H9 (cell line): ENCODE measurements at regions not wholly inside any gene's neighbourhood (a gene's known extent, or its start where the extent isn't known, plus 50 kb on each side); places are given as distances from the start of the nearest gene placed in this dataset.

Experiments used
- DNase-seq: peaks from one replicate; pipeline ENCODE4 v3.0.0-alpha.2; 2017
- H2AFZ ChIP-seq: one replicate; pipeline ENCODE4 v1.6.1; 2013; ENCODE audit warnings: mild to moderate bottlenecking, low read length, control low read depth, moderate library complexity
- H2AK5ac ChIP-seq: 2 replicates; pipeline ENCODE4 v1.6.1; 2013; ENCODE audit warnings: low read length, control low read depth, mixed read lengths; ENCODE audit not compliant: insufficient read length
- H2BK120ac ChIP-seq: one replicate; pipeline ENCODE4 v1.6.1; 2013; ENCODE audit warnings: low read depth, mild to moderate bottlenecking, low read length, control low read depth, inconsistent platforms; ENCODE audit not compliant: poor library complexity, severe bottlenecking
- H2BK12ac ChIP-seq: 2 replicates; pipeline ENCODE4 v1.6.1; 2013; ENCODE audit warnings: low read length, control low read depth, mixed read lengths, low read depth; ENCODE audit not compliant: insufficient read length
- H2BK15ac ChIP-seq: 2 replicates; pipeline ENCODE4 v1.6.1; 2013; ENCODE audit warnings: low read depth, low read length, control low read depth
- H2BK20ac ChIP-seq: one replicate; pipeline ENCODE4 v1.6.1; 2013; ENCODE audit warnings: low read depth, mild to moderate bottlenecking, low read length, control low read depth, inconsistent platforms; ENCODE audit not compliant: poor library complexity, severe bottlenecking
- H2BK5ac ChIP-seq: 2 replicates; pipeline ENCODE4 v1.6.1; 2013; ENCODE audit warnings: low read length, control low read depth, mixed read lengths; ENCODE audit not compliant: insufficient read length
- H3K14ac ChIP-seq: 2 replicates; pipeline ENCODE4 v1.6.1; 2013; ENCODE audit warnings: low read length, control low read depth; ENCODE audit not compliant: insufficient read depth
- H3K18ac ChIP-seq: 2 replicates; pipeline ENCODE4 v1.6.1; 2013; ENCODE audit warnings: low read depth, mild to moderate bottlenecking, mixed read lengths, low read length, control low read depth; ENCODE audit not compliant: insufficient read length
- H3K23ac ChIP-seq: 2 replicates; pipeline ENCODE4 v1.6.1; 2013; ENCODE audit warnings: low read length, control low read depth, mixed read lengths, low read depth; ENCODE audit not compliant: insufficient read length
- H3K23me2 ChIP-seq: 2 replicates; pipeline ENCODE4 v1.6.1; 2013; ENCODE audit warnings: low read depth, mild to moderate bottlenecking, mixed read lengths, low read length, control low read depth; ENCODE audit not compliant: insufficient read length, poor library complexity, severe bottlenecking
- H3K27ac ChIP-seq: 2 replicates; pipeline ENCODE4 v1.5.1; 2013; ENCODE audit warnings: low read length, control low read depth, mixed read lengths, low read depth; ENCODE audit not compliant: insufficient read length
- H3K27me3 ChIP-seq: 2 replicates; pipeline ENCODE4 v1.6.1; 2013; ENCODE audit warnings: low read length, control low read depth, inconsistent platforms; ENCODE audit not compliant: insufficient read depth
- H3K4ac ChIP-seq: 2 replicates; pipeline ENCODE4 v1.6.1; 2013; ENCODE audit warnings: low read depth, mild to moderate bottlenecking, control low read depth, inconsistent platforms, low read length, moderate library complexity
- H3K4me1 ChIP-seq: 2 replicates; pipeline ENCODE4 v1.6.1; 2013; ENCODE audit warnings: low read length, control low read depth, inconsistent platforms; ENCODE audit not compliant: insufficient read depth
- H3K4me2 ChIP-seq: 2 replicates; pipeline ENCODE4 v1.6.1; 2013; ENCODE audit warnings: low read length, control low read depth, mixed read lengths; ENCODE audit not compliant: insufficient read length, insufficient read depth
- H3K56ac ChIP-seq: 2 replicates; pipeline ENCODE4 v1.6.1; 2013; ENCODE audit warnings: low read depth, mild to moderate bottlenecking, mixed read lengths, low read length, control low read depth; ENCODE audit not compliant: insufficient read length
- H3K79me1 ChIP-seq: 2 replicates; pipeline ENCODE4 v1.6.1; 2013; ENCODE audit warnings: low read depth, mild to moderate bottlenecking, moderate library complexity, low read length, control low read depth, inconsistent platforms; ENCODE audit not compliant: insufficient read depth, poor library complexity, severe bottlenecking
- H3K79me2 ChIP-seq: 2 replicates; pipeline ENCODE4 v1.6.1; 2013; ENCODE audit warnings: low read length, control low read depth, inconsistent platforms; ENCODE audit not compliant: insufficient read depth
- H3K9ac ChIP-seq: 2 replicates; pipeline ENCODE4 v1.6.1; 2013; ENCODE audit warnings: low read length, control low read depth, mixed read lengths; ENCODE audit not compliant: insufficient read length; ENCODE audit errors: extremely low read depth
- H3K9me3 ChIP-seq: one replicate; pipeline ENCODE4 v1.6.1; 2013; ENCODE audit warnings: low read depth, low read length, inconsistent platforms; ENCODE audit not compliant: control insufficient read depth
- H3T11ph ChIP-seq: one replicate; pipeline ENCODE4 v1.6.1; 2013; ENCODE audit warnings: mild to moderate bottlenecking, low read length, control low read depth, inconsistent platforms
- H4K20me1 ChIP-seq: one replicate; pipeline ENCODE4 v1.6.1; 2013; ENCODE audit not compliant: control insufficient read depth, insufficient read length, insufficient read depth
- H4K5ac ChIP-seq: 2 replicates; pipeline ENCODE4 v1.6.1; 2013; ENCODE audit warnings: low read depth, mild to moderate bottlenecking, mixed read lengths, low read length, control low read depth; ENCODE audit not compliant: insufficient read length
- H4K8ac ChIP-seq: replicated peaks from 2 replicates; pipeline ENCODE4 v1.6.1; 2013; ENCODE audit warnings: low read length, control low read depth, mixed read lengths, low read depth; ENCODE audit not compliant: insufficient read length
- H4K91ac ChIP-seq: 2 replicates; pipeline ENCODE4 v1.6.1; 2013; ENCODE audit warnings: low read depth, mild to moderate bottlenecking, moderate library complexity, mixed read lengths, low read length, control low read depth; ENCODE audit not compliant: insufficient read length
- H3K27ac Mint-ChIP-seq, 3 experiments: 2 replicates in 2 of 3; 3 replicates in 1 of 3; pipeline ENCODE4 v1.8.0; 2020 to 2021; ENCODE audit warnings: mixed read lengths in 3 of 3, mild to moderate bottlenecking in 1 of 3, moderate library complexity in 1 of 3
- H3K27me3 Mint-ChIP-seq: 2 replicates; pipeline ENCODE4 v1.8.0; 2021; ENCODE audit warnings: low read depth, mild to moderate bottlenecking, moderate library complexity, mixed read lengths
- H3K36me3 Mint-ChIP-seq, 3 experiments: 2 replicates in 2 of 3; 3 replicates in 1 of 3; pipeline ENCODE4 v1.8.0; 2020 to 2021; ENCODE audit warnings: low read depth in 3 of 3, mixed read lengths in 3 of 3; ENCODE audit not compliant: insufficient read depth in 1 of 3
- H3K4me1 Mint-ChIP-seq, 2 experiments: 2 replicates each; pipeline ENCODE4 v1.8.0; 2020; ENCODE audit warnings: mixed read lengths in 2 of 2
- H3K4me3 Mint-ChIP-seq, 2 experiments: 2 replicates in 1 of 2; 3 replicates in 1 of 2; pipeline ENCODE4 v1.8.0; 2020 to 2021; ENCODE audit warnings: mild to moderate bottlenecking in 2 of 2, mixed read lengths in 2 of 2, moderate library complexity in 1 of 2
- H3K9me3 Mint-ChIP-seq, 2 experiments: 2 replicates in 1 of 2; 3 replicates in 1 of 2; pipeline ENCODE4 v1.8.0; 2020; ENCODE audit warnings: mild to moderate bottlenecking in 2 of 2, mixed read lengths in 2 of 2, moderate library complexity in 1 of 2
- WGBS: extraction: QIAGEN DNeasy Blood & Tissue Kit; methylation state at CpG from one replicate; pipeline ENCODE4 v1.1.7; 2013; ENCODE audit warnings: missing lambda C conversion rate, low lambda C conversion rate, mixed read lengths; ENCODE audit not compliant: insufficient read length; ENCODE audit errors: extremely low coverage; 5-methylcytosine and 5-hydroxymethylcytosine counted together
- TF ChIP-seq, protein P1 (sequence below): fragments of 200-600 bp; sonication (generic); conservative IDR thresholded peaks from 3 replicates; pipeline ENCODE4 v1.8.0; 2021; ENCODE audit warnings: antibody characterized with exemption, mild to moderate bottlenecking

DNA sequence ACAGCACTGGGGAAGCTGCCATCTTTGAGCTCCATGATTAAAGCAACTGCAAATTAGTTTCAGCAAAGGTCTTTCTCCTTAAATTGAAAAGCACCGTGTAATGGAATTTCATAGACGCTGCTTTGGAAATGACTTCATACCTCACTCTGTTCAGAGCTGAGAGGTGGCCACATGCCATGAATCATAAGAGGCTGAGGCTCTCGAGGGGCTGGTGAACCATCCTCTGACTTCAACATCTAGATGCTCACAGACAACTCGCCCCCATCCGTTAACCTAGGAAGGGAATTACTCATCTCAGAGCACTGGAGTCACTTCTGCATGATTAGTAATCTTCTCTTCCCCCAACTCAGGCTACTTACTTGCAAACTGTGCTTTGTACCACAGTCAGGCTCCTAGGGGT lies 122.3 kb downstream of the RCN1 start:
- no peak overlapping the region for H2BK15ac ChIP-seq
- no peak overlapping the region for H2BK20ac ChIP-seq
- no peaks in the 10 kb centered on the region for H4K20me1 ChIP-seq
- no peak overlapping the region for H2AFZ ChIP-seq
- DNase-seq = no peak
- Mint-ChIP-seq H3K4me1 (peaks cover 5 to 23% of the 10 kb centered on the region in 2 experiments; a peak in 3 of 4 replicates), H3K27ac (no peak overlapping the region), H3K36me3 (no peaks in the 10 kb centered on the region), H3K9me3 (no peaks in the 10 kb centered on the region; a peak in 1 of 5 replicates), H3K27me3 (peaks cover 3% of the 10 kb centered on the region; the same call in 1 of the 2 replicates), H3K4me3 (no peak overlapping the region)
- H2BK120ac ChIP-seq = no peak overlapping the region
- H3K4me1 ChIP-seq = no peaks in the 10 kb centered on the region
- no peaks in the 10 kb centered on the region for H3K9me3 ChIP-seq
- TF ChIP-seq, protein P1, sequence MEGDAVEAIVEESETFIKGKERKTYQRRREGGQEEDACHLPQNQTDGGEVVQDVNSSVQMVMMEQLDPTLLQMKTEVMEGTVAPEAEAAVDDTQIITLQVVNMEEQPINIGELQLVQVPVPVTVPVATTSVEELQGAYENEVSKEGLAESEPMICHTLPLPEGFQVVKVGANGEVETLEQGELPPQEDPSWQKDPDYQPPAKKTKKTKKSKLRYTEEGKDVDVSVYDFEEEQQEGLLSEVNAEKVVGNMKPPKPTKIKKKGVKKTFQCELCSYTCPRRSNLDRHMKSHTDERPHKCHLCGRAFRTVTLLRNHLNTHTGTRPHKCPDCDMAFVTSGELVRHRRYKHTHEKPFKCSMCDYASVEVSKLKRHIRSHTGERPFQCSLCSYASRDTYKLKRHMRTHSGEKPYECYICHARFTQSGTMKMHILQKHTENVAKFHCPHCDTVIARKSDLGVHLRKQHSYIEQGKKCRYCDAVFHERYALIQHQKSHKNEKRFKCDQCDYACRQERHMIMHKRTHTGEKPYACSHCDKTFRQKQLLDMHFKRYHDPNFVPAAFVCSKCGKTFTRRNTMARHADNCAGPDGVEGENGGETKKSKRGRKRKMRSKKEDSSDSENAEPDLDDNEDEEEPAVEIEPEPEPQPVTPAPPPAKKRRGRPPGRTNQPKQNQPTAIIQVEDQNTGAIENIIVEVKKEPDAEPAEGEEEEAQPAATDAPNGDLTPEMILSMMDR = no peak
- no peaks in the 10 kb centered on the region for H3K79me1 ChIP-seq
- H3T11ph ChIP-seq = no peak overlapping the region
- H4K5ac ChIP-seq = no peak overlapping the region
- H3K18ac ChIP-seq = no peak overlapping the region
- H2AK5ac ChIP-seq = no peak overlapping the region
- H2BK5ac ChIP-seq = no peak overlapping the region
- H3K23me2 ChIP-seq = no peaks in the 10 kb centered on the region
- H3K4me2 ChIP-seq = no peak overlapping the region
- H2BK12ac ChIP-seq = no peak overlapping the region
- H4K8ac ChIP-seq = no peak overlapping the region
- no peak overlapping the region for H3K23ac ChIP-seq
- H3K27me3 ChIP-seq = no peaks in the 10 kb centered on the region
- H3K4ac ChIP-seq = no peak overlapping the region
- H3K56ac ChIP-seq = no peak overlapping the region
- no peak overlapping the region for H3K27ac ChIP-seq
- H3K14ac ChIP-seq = no peak overlapping the region
- WGBS = no CpG with 5 or more reads among the region's 5 CpGs
- no peak overlapping the region for H4K91ac ChIP-seq
- H3K9ac ChIP-seq = no peak overlapping the region
- H3K79me2 ChIP-seq = no peaks in the 10 kb centered on the region
